ENCODE measurements at regions not wholly inside any gene's neighbourhood (a gene's known extent, or its start where the extent isn't known, plus 50 kb on each side); places are given as distances from the start of the nearest gene placed in this dataset.

- Histone ChIP-seq H3K9me2 (ENCODE audit: low read depth, low read length) (no peaks in the 10 kb centered on the region), H3K27ac (ENCODE audit: low read depth, low read length, poor library complexity, severe bottlenecking) (no peak overlapping the region), H2AFZ (ENCODE audit: low read length) (no peak overlapping the region), H3K36me3 (ENCODE audit: insufficient read depth, low read length) (no peaks in the 10 kb centered on the region), H3K9me3 (ENCODE audit: low read length) (no peaks in the 10 kb centered on the region), H4K20me1 (ENCODE audit: insufficient read depth, low read length) (no peaks in the 10 kb centered on the region), H3K27me3 (ENCODE audit: insufficient read depth, low read length) (no peaks in the 10 kb centered on the region), H3K4me3 (ENCODE audit: low read depth, low read length, poor library complexity, severe bottlenecking) (no peak overlapping the region), H3K79me2 (ENCODE audit: insufficient read depth, low read length) (no peaks in the 10 kb centered on the region), H3K4me1 (ENCODE audit: insufficient read depth, low read length, severe bottlenecking) (peaks cover 7% of the 10 kb centered on the region), H3K9ac (ENCODE audit: low read length) (no peak overlapping the region), H3K4me2 (ENCODE audit: low read length) (no peak overlapping the region), H3F3A (ENCODE audit: insufficient read depth, low read length) (no peaks in the 10 kb centered on the region)
- TF ChIP-seq CTCF (IDR thresholded peaks at IDR 0.05; ENCODE audit: low read length) (no peak), EZH2 (IDR thresholded peaks at IDR 0.05; ENCODE audit: borderline replicate concordance, low read length) (no peak)
Observed at GRCh38 chr1:87224201-87224600, 104.5 kb upstream of the LMO4 start.

- Histone ChIP-seq H3K4me3 (ENCODE audit: low read depth, low read length, poor library complexity, severe bottlenecking) (no peak overlapping the region), H3K9me3 (ENCODE audit: low read length) (no peaks in the 10 kb centered on the region), H3K9ac (ENCODE audit: low read length) (no peak overlapping the region), H3K4me2 (ENCODE audit: low read length) (no peak overlapping the region), H3K27ac (ENCODE audit: low read depth, low read length, poor library complexity, severe bottlenecking) (no peak overlapping the region), H3K27me3 (ENCODE audit: insufficient read depth, low read length) (no peaks in the 10 kb centered on the region), H3F3A (ENCODE audit: insufficient read depth, low read length) (no peaks in the 10 kb centered on the region), H3K79me2 (ENCODE audit: insufficient read depth, low read length) (no peaks in the 10 kb centered on the region), H3K36me3 (ENCODE audit: insufficient read depth, low read length) (no peaks in the 10 kb centered on the region), H3K9me2 (ENCODE audit: low read depth, low read length) (no peaks in the 10 kb centered on the region), H3K4me1 (ENCODE audit: insufficient read depth, low read length, severe bottlenecking) (peaks cover 7% of the 10 kb centered on the region), H4K20me1 (ENCODE audit: insufficient read depth, low read length) (no peaks in the 10 kb centered on the region), H2AFZ (ENCODE audit: low read length) (0 out of 2 replicates have a peak overlapping the region, but pooled peaks have one; percentile 7)
- TF ChIP-seq CTCF (IDR thresholded peaks at IDR 0.05; ENCODE audit: low read length) (no peak), EZH2 (IDR thresholded peaks at IDR 0.05; ENCODE audit: borderline replicate concordance, low read length) (no peak)
Observed at GRCh38 chr1:87225171-87225570, 103.5 kb upstream of the LMO4 start.

- H4K20me1 ChIP-seq (ENCODE audit: insufficient read depth, low read length): no peaks in the 10 kb centered on the region
- H3K9ac ChIP-seq (ENCODE audit: low read length): no peak overlapping the region
- H3K4me3 ChIP-seq (ENCODE audit: low read depth, low read length, poor library complexity, severe bottlenecking): no peak overlapping the region
- H2AFZ ChIP-seq (ENCODE audit: low read length): no peak overlapping the region
- no peaks in the 10 kb centered on the region for H3K79me2 ChIP-seq (ENCODE audit: insufficient read depth, low read length)
- no peaks in the 10 kb centered on the region for H3K36me3 ChIP-seq (ENCODE audit: insufficient read depth, low read length)
- no peak overlapping the region for H3K4me2 ChIP-seq (ENCODE audit: low read length)
- TF ChIP-seq EZH2 (IDR thresholded peaks at IDR 0.05; ENCODE audit: borderline replicate concordance, low read length): no peak
- TF ChIP-seq CTCF (IDR thresholded peaks at IDR 0.05; ENCODE audit: low read length): no peak
- H3K27me3 ChIP-seq (ENCODE audit: insufficient read depth, low read length): no peaks in the 10 kb centered on the region
- peaks cover 7% of the 10 kb centered on the region for H3K4me1 ChIP-seq (ENCODE audit: insufficient read depth, low read length, severe bottlenecking)
- H3F3A ChIP-seq (ENCODE audit: insufficient read depth, low read length): no peaks in the 10 kb centered on the region
- no peaks in the 10 kb centered on the region for H3K9me3 ChIP-seq (ENCODE audit: low read length)
- H3K9me2 ChIP-seq (ENCODE audit: low read depth, low read length): no peaks in the 10 kb centered on the region
- H3K27ac ChIP-seq (ENCODE audit: low read depth, low read length, poor library complexity, severe bottlenecking): no peak overlapping the region
Observed at GRCh38 chr1:87226341-87226760, 102.3 kb upstream of the LMO4 start.

Measured in OCI-LY1 (cell line).